Peyer's patch (tissue), 4 donors: ENCODE measurements at regions not wholly inside any gene's neighbourhood (a gene's known extent, or its start where the extent isn't known, plus 50 kb on each side); places are given as distances from the start of the nearest gene placed in this dataset.
"Not testable (repeated sequence)": the region's sequence is repeated elsewhere in the genome, so short reads cannot be mapped to it uniquely, and the experiment has no call there.

Experiments used
- DNase-seq, 3 donors: peaks; one replicate each; pipeline ENCODE4 v3.0.0-alpha.2; 2017 to 2019
- H3K27ac ChIP-seq, 4 donors: fragments of 200-600 bp; sonication (generic); one replicate each; pipeline ENCODE4 v1.5.1; 2016 to 2019
- H3K27me3 ChIP-seq, 2 donors: fragments of 200-600 bp; sonication (generic); one replicate each; pipeline ENCODE4 v1.5.1; 2019
- H3K36me3 ChIP-seq, 3 donors: fragments of 200-600 bp; sonication (generic); one replicate each; pipeline ENCODE4 v1.5.1; 2016 to 2019
- H3K4me1 ChIP-seq, 4 donors: fragments of 200-600 bp; sonication (generic); one replicate each; pipeline ENCODE4 v1.5.1; 2016 to 2019
- H3K4me3 ChIP-seq, 4 donors: fragments of 200-600 bp; sonication (generic); 1 replicate in 3 of 4; 2 replicates in 1 of 4; pipeline ENCODE4 v1.5.1; 2016 to 2019; ENCODE audit warnings: mild to moderate bottlenecking in 1 of 4
- H3K9me3 ChIP-seq, 4 donors: fragments of 200-600 bp; sonication (generic); one replicate each; pipeline ENCODE4 v1.5.1; 2016 to 2019; ENCODE audit warnings: mild to moderate bottlenecking in 1 of 4
- CTCF ChIP-seq, 6 experiments: fragments of 450-650 bp in 4 of 6; fragments of 200-600 bp in 2 of 6; sonication (generic) in 1 of 6; IDR thresholded peaks; one replicate each; pipeline ENCODE4 v1.5.1; 2017 to 2019; ENCODE audit warnings: antibody characterized with exemption in 6 of 6, mild to moderate bottlenecking in 3 of 6, moderate library complexity in 1 of 6
- POLR2A ChIP-seq, 2 donors: fragments of 450-650 bp; IDR thresholded peaks; one replicate each; pipeline ENCODE4 v1.5.1; 2017; ENCODE audit warnings: antibody characterized with exemption in 2 of 2, mild to moderate bottlenecking in 2 of 2, moderate library complexity in 2 of 2

- no peaks in the 10 kb centered on the region for H3K9me3 ChIP-seq
- H3K27ac ChIP-seq: no peak overlapping the region
- TF ChIP-seq CTCF (IDR thresholded peaks at IDR 0.05): no peak
- no peak for TF ChIP-seq POLR2A (IDR thresholded peaks at IDR 0.05)
Observed at GRCh38 chr3:165607221-165607620, 230.0 kb downstream of the BCHE start.

DNA sequence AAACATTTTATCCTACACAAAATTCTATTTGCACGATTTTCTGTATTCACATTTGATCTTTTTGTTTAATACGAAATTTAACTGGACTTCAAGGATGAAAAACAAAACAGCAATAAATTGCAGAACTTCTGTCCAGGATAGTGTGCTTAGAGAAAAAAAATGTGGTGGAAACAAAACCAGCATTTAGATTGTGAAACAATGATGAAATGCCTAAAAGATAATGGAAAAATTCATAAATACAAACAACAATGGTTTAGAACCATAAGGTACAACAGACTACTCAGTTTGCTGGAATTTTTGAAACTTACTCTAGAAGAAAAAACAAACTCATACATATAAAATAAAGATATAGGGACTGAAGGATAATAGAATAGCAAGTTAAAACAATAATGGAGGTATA is 234.0 kb downstream of the BCHE start:
- Histone ChIP-seq H3K36me3 (no peaks in the 10 kb centered on the region), H3K4me3 (no peak overlapping the region), H3K27me3 (no peaks in the 10 kb centered on the region), H3K4me1 (no peaks in the 10 kb centered on the region), H3K9me3 (no peaks in the 10 kb centered on the region), H3K27ac (no peak overlapping the region)
- no peak for TF ChIP-seq POLR2A (IDR thresholded peaks at IDR 0.05)
- TF ChIP-seq CTCF (IDR thresholded peaks at IDR 0.05): no peak
- DNase-seq: no peak

More at GRCh38 chr3:165607221-165607620, 230.0 kb downstream of the BCHE start:
- Histone ChIP-seq H3K4me1 (no peaks in the 10 kb centered on the region), H3K27me3 (no peaks in the 10 kb centered on the region), H3K36me3 (no peaks in the 10 kb centered on the region), H3K4me3 (no peak overlapping the region)
- DNase-seq: no peak

DNA sequence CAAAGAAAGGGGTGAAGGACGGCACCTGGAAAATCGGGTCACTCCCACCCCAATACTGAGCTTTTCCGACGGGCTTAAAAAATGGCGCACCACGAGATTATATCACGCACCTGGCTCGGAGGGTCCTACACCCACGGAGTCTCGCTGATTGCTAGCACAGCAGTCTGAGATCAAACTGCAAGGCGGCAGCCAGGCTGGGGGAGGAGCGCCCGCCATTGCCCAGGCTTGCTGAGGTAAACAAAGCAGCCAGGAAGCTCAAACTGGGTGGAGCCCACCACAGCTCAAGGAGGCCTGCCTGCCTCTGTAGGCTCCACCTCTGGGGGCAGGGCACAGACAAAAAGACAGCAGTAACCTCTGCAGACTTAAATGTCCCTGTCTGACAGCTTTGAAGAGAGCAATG is 264.7 kb downstream of the BCHE start:
- not testable (repeated sequence) for H3K36me3 ChIP-seq, H3K27me3 ChIP-seq, H3K4me1 ChIP-seq, H3K27ac ChIP-seq, H3K4me3 ChIP-seq, DNase-seq, H3K9me3 ChIP-seq

DNA sequence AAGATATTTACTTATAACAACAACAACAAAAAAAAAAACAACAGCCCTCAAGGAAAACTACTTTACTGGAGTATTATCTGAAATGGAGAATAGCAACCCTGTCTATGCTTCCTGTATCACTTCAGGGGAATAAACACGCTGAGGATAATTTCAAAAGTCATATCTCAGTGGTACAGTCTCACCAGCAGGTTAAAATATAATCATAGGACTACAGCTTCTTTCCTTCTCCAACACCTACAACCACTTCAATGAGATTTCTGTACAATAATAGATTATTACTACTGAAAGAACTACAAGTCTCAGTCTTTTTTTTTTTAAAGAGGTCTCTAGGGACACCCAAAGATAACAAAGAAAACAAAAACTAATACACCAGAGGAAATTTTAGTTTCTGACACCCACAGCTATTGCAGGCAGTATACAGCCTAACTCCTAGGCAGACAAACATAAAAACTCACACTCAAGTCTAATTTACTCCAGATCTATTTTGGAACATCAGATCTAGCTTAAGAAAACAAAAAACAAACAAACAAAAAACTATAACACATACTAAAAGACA is 268.2 kb downstream of the BCHE start:
- Histone ChIP-seq H3K36me3 (no peaks in the 10 kb centered on the region), H3K4me3 (no peak overlapping the region), H3K27me3 (no peaks in the 10 kb centered on the region), H3K27ac (no peak overlapping the region), H3K4me1 (no peaks in the 10 kb centered on the region), H3K9me3 (no peaks in the 10 kb centered on the region)
- DNase-seq: no peak
- TF ChIP-seq CTCF (IDR thresholded peaks at IDR 0.05): no peak
- TF ChIP-seq POLR2A (IDR thresholded peaks at IDR 0.05): no peak

DNA sequence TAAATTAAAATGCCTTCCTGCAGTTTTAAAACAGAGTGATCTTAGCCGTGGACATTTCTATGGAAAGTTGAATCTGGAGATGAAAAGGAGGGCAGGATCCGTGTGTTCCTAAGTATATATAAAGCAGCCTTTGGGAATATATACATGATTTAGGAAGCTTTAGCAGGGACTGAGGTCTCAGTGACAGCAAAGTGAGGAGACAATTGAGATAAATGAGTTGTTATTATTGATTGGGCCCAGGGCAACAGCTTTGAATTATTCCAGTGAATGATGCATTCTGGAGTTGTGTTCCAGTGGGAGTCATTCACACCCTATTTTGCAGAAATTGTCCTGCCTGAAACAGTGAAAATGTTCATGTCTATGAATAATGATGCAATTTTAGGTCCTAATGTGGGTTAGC is 281.4 kb downstream of the BCHE start:
- Histone ChIP-seq H3K27me3 (no peaks in the 10 kb centered on the region), H3K9me3 (no peaks in the 10 kb centered on the region), H3K36me3 (no peaks in the 10 kb centered on the region), H3K4me3 (no peak overlapping the region), H3K4me1 (no peaks in the 10 kb centered on the region), H3K27ac (no peak overlapping the region)
- no peak for DNase-seq
- TF ChIP-seq POLR2A (IDR thresholded peaks at IDR 0.05) (no peak), CTCF (IDR thresholded peaks at IDR 0.05) (no peak)

DNA sequence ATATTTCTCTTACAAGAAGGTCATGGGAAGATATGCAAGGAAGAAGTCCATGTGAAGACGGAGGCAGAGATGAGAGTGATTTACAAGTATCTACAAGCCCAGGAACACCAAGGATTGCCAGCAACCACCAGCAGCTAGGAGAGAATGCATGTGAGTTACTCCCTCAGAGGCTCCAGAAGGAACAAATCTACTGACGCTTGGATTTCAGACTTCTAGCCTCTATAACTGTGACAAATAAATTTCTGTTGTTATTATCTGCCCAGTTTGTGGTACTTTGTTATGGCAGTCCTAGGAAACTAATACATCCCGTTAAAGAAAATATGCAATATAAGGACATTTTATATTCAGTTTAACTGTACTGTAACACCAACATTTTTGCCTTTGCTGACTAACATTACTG is 283.9 kb downstream of the BCHE start:
- Histone ChIP-seq H3K27ac (no peak overlapping the region), H3K4me1 (no peaks in the 10 kb centered on the region), H3K4me3 (no peak overlapping the region), H3K27me3 (no peaks in the 10 kb centered on the region), H3K36me3 (no peaks in the 10 kb centered on the region), H3K9me3 (no peaks in the 10 kb centered on the region)
- TF ChIP-seq CTCF (IDR thresholded peaks at IDR 0.05): no peak
- DNase-seq: no peak
